Keratinocyte (primary cell): ENCODE measurements at regions not wholly inside any gene's neighbourhood (a gene's known extent, or its start where the extent isn't known, plus 50 kb on each side); places are given as distances from the start of the nearest gene placed in this dataset.

Experiments used
- EZH2 ChIP-seq: IDR thresholded peaks from one replicate; pipeline ENCODE4 v1.6.1; 2012; ENCODE audit warnings: inconsistent platforms, mild to moderate bottlenecking, low read length, moderate library complexity
- TF ChIP-seq, protein P1 (sequence below), 3 experiments: IDR thresholded peaks in 1 of 3; conservative IDR thresholded peaks in 1 of 3; optimal IDR thresholded peaks in 1 of 3; 2 replicates in 2 of 3; 3 replicates in 1 of 3; pipeline versions ENCODE3 to v1.5.1; 2011; ENCODE audit warnings: low read length in 3 of 3, mild to moderate bottlenecking in 3 of 3, moderate library complexity in 2 of 3, control low read depth in 1 of 3, inconsistent platforms in 1 of 3; ENCODE audit not compliant: insufficient read depth in 2 of 3; ENCODE audit errors: extremely low read depth in 1 of 3

GRCh38 chr5:100157066-100157465 lies 378.1 kb upstream of the FAM174A start:
- TF ChIP-seq, protein P1, sequence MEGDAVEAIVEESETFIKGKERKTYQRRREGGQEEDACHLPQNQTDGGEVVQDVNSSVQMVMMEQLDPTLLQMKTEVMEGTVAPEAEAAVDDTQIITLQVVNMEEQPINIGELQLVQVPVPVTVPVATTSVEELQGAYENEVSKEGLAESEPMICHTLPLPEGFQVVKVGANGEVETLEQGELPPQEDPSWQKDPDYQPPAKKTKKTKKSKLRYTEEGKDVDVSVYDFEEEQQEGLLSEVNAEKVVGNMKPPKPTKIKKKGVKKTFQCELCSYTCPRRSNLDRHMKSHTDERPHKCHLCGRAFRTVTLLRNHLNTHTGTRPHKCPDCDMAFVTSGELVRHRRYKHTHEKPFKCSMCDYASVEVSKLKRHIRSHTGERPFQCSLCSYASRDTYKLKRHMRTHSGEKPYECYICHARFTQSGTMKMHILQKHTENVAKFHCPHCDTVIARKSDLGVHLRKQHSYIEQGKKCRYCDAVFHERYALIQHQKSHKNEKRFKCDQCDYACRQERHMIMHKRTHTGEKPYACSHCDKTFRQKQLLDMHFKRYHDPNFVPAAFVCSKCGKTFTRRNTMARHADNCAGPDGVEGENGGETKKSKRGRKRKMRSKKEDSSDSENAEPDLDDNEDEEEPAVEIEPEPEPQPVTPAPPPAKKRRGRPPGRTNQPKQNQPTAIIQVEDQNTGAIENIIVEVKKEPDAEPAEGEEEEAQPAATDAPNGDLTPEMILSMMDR (optimal IDR thresholded peaks at IDR 0.05 in 1 of 3, IDR thresholded peaks at IDR 0.05 in 1 of 3, conservative IDR thresholded peaks at IDR 0.05 in 1 of 3; ENCODE audit: extremely low read depth in 1 of 3, insufficient read depth in 2 of 3, low read length in 3 of 3) = no peak
- TF ChIP-seq EZH2 = no peak
